Progenitor cell of endocrine pancreas (in vitro differentiated cells): ENCODE measurements at regions not wholly inside any gene's neighbourhood (a gene's known extent, or its start where the extent isn't known, plus 50 kb on each side); places are given as distances from the start of the nearest gene placed in this dataset.

Source experiments
- DNase-seq: peaks from one replicate; pipeline ENCODE4 v3.0.0; 2021; ENCODE audit warnings: low spot score; ENCODE audit not compliant: unreplicated experiment
- H3K27ac Mint-ChIP-seq: 2 replicates; pipeline ENCODE4 v1.8.0; 2021; ENCODE audit warnings: mild to moderate bottlenecking, moderate library complexity, mixed read lengths
- H3K27me3 Mint-ChIP-seq: 2 replicates; pipeline ENCODE4 v1.8.0; 2021; ENCODE audit warnings: mixed read lengths
- H3K36me3 Mint-ChIP-seq: 2 replicates; pipeline ENCODE4 v1.8.0; 2022; ENCODE audit warnings: mixed read lengths; ENCODE audit not compliant: insufficient read depth
- H3K4me1 Mint-ChIP-seq: 2 replicates; pipeline ENCODE4 v1.8.0; 2021; ENCODE audit warnings: low read depth, mixed read lengths
- H3K4me3 Mint-ChIP-seq: 2 replicates; pipeline ENCODE4 v1.8.0; 2021; ENCODE audit warnings: low read depth, mild to moderate bottlenecking, moderate library complexity, mixed read lengths
- H3K9me3 Mint-ChIP-seq: 2 replicates; pipeline ENCODE4 v1.8.0; 2021; ENCODE audit warnings: low read depth, mixed read lengths
- TF ChIP-seq, protein P1 (sequence below): fragments of 200-600 bp; sonication (generic); IDR thresholded peaks from one replicate; pipeline ENCODE4 v1.5.0; 2021; ENCODE audit warnings: antibody characterized with exemption, mild to moderate bottlenecking; ENCODE audit not compliant: unreplicated experiment

DNA sequence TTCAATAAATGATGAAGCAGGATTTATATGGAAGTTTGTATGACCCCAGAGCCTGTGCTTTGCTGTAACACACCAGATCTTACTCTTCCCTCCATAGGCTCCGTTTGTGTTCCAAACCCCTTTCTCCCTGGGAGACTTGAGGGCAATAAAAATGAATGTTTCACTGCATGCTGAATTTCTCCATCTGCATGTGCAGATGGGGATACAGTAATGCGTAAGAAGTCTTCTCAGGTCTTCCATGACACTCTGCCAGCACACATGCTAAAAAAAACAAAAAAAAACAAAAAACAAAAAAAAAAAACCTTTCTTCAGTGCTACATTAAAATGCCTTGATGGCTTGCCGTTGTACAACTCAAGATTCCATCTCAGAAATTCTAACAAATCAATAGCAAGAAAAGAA, 170.2 kb upstream of the ANKFN1 start:
- H3K9me3 Mint-ChIP-seq: no peaks in the 10 kb centered on the region
- no peak for DNase-seq
- no peak overlapping the region for H3K4me3 Mint-ChIP-seq
- H3K36me3 Mint-ChIP-seq: no peaks in the 10 kb centered on the region
- peaks cover 3% of the 10 kb centered on the region for H3K27me3 Mint-ChIP-seq
- no peak overlapping the region for H3K27ac Mint-ChIP-seq
- no peaks in the 10 kb centered on the region for H3K4me1 Mint-ChIP-seq
- TF ChIP-seq, protein P1, sequence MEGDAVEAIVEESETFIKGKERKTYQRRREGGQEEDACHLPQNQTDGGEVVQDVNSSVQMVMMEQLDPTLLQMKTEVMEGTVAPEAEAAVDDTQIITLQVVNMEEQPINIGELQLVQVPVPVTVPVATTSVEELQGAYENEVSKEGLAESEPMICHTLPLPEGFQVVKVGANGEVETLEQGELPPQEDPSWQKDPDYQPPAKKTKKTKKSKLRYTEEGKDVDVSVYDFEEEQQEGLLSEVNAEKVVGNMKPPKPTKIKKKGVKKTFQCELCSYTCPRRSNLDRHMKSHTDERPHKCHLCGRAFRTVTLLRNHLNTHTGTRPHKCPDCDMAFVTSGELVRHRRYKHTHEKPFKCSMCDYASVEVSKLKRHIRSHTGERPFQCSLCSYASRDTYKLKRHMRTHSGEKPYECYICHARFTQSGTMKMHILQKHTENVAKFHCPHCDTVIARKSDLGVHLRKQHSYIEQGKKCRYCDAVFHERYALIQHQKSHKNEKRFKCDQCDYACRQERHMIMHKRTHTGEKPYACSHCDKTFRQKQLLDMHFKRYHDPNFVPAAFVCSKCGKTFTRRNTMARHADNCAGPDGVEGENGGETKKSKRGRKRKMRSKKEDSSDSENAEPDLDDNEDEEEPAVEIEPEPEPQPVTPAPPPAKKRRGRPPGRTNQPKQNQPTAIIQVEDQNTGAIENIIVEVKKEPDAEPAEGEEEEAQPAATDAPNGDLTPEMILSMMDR: no peak

DNA sequence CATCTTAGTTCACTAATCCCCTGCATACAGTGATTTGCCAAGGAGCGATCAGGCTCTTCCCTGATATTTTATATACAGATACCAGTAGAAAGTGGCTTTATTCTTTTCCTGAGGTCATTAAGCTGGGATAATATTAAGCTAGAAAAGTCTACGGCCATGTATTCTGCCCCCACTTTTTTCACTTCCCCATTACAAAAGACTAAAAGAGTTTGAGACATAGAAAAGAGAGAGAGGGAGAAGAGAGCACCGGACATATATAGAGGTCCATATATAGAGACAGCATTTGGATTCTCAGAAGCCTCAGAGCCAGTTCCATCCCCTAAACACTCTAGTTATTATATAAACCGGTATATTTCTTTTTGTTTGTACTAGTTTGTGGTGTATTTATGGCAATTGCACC, 166.5 kb upstream of the ANKFN1 start:
- TF ChIP-seq, protein P1: no peak
- no peak overlapping the region for H3K27ac Mint-ChIP-seq
- H3K4me1 Mint-ChIP-seq: no peaks in the 10 kb centered on the region
- H3K4me3 Mint-ChIP-seq: no peak overlapping the region
- H3K9me3 Mint-ChIP-seq: no peaks in the 10 kb centered on the region
- H3K36me3 Mint-ChIP-seq: no peaks in the 10 kb centered on the region
- H3K27me3 Mint-ChIP-seq: peaks cover 21% of the 10 kb centered on the region
- DNase-seq: no peak

DNA sequence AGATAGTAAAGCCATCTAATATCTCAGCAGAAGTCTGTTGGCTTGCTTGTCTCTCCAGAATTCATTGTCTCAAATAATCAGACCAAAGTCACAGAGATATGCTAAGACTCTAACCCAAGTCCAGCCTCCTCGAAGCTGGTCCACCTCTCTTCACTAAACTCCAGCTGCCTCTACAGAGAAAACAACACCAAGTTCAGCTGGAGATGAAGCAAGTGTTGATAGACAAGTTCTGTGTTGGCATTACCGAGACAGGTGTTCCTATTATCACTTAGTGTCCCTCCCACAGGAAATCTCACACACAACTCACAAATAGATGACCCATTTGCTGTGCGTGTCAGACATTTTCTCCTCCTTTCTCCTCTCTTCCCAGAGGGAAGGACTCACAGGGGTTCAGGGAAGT, 164.4 kb upstream of the ANKFN1 start:
- H3K36me3 Mint-ChIP-seq: peaks cover 1% of the 10 kb centered on the region
- H3K4me3 Mint-ChIP-seq: no peak overlapping the region
- H3K27me3 Mint-ChIP-seq: peaks cover 21% of the 10 kb centered on the region
- H3K9me3 Mint-ChIP-seq: peaks cover 6% of the 10 kb centered on the region
- no peak for DNase-seq
- no peaks in the 10 kb centered on the region for H3K4me1 Mint-ChIP-seq
- no peak overlapping the region for H3K27ac Mint-ChIP-seq
- TF ChIP-seq, protein P1: no peak

DNA sequence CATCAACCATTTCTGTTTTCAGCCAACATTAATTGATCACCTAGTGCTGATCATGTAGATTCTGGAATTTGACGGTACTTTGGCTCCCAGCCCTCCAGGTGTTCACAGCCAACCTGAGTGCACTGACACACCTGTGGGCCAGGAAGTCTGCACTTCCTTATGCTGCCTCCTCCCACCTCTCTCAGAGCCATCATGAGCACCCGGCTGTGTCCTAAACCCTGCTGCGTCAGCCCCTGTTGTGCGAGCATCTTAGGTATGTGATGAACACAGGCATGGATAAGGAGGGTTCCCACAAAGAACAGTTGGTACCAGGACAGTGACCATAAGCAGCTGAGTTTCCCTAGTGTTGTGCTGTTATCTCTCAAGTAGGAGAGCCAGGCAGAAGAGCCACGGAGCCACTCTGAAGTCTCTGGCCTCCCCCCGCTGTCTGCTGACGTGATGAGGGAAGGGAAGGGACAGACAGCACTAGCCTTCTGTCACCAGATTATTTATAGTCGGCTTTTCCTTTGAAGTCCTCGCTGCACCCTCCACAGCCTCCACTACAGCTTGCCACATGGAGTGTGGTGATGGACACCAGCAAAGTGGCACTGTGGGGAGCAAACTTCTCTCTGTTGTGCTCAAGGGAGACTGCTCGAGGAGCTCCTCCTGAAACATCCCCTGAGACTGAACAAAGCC, 162.8 kb upstream of the ANKFN1 start:
- peaks cover 21% of the 10 kb centered on the region for H3K27me3 Mint-ChIP-seq
- H3K36me3 Mint-ChIP-seq: peaks cover 1% of the 10 kb centered on the region
- H3K9me3 Mint-ChIP-seq: peaks cover 9% of the 10 kb centered on the region
- H3K4me1 Mint-ChIP-seq: no peaks in the 10 kb centered on the region
- no peak overlapping the region for H3K27ac Mint-ChIP-seq
- TF ChIP-seq, protein P1: no peak
- no peak for DNase-seq
- H3K4me3 Mint-ChIP-seq: no peak overlapping the region

DNA sequence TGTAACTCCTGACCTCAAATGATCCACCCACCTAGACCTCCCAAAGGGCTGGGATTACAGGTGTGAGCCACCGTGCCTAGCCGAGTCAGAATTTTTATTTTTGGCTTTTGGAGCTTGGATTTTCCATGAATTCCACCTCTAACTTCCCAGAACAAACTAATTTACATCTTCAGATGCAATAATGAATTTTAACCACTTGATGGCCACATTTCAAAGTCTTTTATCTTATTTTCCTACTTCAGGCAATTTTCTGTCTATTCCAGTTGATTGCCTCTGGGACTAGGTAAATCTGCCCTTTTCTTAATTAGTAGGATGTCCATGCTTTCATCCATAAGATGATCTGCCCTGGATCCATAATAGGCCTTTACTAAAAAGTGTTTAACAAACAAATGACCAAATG, 156.4 kb upstream of the ANKFN1 start:
- Mint-ChIP-seq H3K27ac (no peak overlapping the region), H3K9me3 (peaks cover 13% of the 10 kb centered on the region), H3K4me3 (no peak overlapping the region), H3K36me3 (peaks cover 1% of the 10 kb centered on the region), H3K27me3 (no peaks in the 10 kb centered on the region), H3K4me1 (no peaks in the 10 kb centered on the region)
- no peak for DNase-seq
- TF ChIP-seq, protein P1: peak; percentile 22
